ENCODE measurements at regions not wholly inside any gene's neighbourhood (a gene's known extent, or its start where the extent isn't known, plus 50 kb on each side); places are given as distances from the start of the nearest gene placed in this dataset.
"Not testable (repeated sequence)": the region's sequence is repeated elsewhere in the genome, so short reads cannot be mapped to it uniquely, and the experiment has no call there.

DNA sequence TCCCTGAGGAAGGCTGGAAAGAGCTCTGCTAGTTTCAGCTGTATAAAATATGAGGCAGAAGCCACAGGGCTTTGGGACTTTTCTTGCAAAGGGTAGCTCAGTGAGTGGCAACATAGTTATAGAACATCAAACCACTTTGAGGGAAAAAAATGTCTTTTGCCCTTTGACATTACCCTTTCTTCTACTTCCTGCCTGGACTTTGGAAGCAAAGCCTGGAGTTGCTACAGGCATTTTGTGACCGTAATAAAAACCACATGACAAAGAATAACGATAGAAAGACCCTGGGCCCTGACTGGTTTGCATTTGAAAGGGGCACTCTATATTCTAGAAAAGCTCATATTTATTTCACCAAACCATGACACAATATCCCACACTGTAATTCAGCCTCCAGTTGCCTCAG lies 440.9 kb downstream of the DIRAS2 start:
- DNase-seq (ENCODE audit: low read depth, low spot score) = no peak

DNA sequence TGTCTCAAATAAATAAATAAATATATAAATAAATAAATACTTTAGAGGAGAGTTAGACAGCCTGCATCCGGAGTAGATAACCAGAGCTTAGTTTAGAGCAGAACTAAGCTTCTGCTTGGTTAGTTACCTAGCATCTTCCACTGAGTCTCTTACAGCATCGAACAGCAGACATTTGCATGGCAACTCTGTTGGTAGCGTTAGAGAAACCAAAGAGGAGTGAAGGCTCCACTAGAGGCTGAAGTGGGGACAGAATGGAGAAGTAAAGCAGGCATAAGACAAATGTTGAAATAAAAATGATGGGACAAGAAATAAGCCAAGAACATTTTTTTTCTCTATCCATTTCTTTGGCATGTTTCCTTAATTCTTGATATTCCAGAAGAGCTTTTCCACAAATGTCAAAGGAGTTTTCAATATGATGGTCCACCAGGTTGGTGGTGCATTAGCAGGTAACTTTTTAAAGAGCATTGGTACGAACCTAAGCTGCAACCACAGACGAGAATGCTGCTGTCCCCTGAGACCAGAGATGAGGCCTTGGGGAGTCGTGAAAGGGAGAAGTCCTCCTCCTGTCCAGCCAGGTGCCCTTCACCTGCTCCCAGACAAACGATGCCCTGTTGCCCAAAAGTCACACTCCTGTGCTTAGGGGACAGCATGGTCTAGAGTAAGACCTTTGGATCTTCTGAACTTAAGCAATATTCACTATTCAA lies 438.3 kb downstream of the DIRAS2 start:
- DNase-seq (ENCODE audit: low read depth, low spot score) = no peak

DNA sequence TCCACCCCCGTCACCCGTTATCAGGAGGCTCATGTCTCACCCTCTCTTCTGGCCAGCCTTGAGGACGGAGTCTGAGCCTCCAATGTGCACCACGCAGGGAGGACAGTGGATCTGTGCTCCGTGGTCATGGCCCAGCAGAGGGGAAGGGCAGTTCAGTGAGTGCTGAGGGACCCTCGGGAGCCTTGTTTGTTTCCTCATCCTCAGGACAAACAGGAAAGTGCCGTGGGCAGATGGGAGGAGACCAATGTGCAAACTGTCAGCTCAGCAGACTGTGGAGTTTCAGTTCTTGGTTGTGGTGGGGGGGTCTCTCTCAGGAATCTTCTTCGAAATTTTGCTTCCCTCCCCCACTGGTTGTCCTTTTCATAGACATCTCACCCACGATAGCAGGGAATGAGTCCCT lies 429.6 kb downstream of the DIRAS2 start:
- not testable (repeated sequence) for DNase-seq (ENCODE audit: low read depth, low spot score)

DNA sequence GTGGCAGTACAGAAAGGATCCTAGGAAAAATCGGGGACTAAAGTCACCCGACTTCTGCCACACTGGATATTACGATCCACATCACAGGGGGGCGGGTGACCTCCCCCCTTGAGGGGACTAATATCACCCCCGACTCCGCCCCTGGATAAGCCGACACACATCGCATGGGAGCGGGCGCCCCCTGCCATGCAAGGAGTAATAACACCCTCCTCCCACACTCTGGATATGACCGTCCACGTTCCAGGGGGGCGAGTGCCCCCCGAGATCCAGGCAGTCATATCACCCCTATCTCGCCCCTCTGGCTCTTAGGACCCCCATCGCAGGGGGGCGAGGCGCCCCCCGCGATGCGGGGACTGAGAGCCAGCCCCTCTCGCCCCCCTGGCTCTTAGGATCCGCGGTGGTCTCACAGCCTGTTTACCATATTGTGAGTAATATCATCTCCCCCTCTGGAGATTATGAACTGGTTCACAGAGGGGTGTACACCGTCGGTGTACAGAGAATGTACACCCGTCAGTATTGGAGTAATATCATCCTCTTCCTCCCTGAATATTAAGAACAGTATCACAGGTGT lies 423.0 kb downstream of the DIRAS2 start:
- no peak for DNase-seq (ENCODE audit: low read depth, low spot score)

DNA sequence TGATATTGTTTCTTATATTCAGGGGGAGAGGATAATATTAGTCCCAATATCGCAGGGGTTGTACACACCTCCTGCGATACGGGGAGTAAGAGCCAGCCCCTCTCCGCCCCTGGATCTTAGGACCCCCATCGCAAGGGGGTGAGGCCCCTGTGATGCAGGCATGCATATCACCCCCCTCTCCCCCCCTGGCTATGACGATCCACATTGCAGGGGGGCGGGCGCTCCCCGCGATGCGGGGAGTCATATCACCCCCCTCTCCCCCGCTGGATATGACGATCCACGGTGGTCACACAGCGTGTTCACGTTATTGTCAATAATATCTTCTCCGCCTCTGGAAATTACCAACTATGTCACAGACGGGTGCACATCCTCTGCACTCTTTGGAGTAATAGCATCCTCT lies 420.7 kb downstream of the DIRAS2 start:
- DNase-seq (ENCODE audit: low read depth, low spot score) = not testable (repeated sequence)

DNA sequence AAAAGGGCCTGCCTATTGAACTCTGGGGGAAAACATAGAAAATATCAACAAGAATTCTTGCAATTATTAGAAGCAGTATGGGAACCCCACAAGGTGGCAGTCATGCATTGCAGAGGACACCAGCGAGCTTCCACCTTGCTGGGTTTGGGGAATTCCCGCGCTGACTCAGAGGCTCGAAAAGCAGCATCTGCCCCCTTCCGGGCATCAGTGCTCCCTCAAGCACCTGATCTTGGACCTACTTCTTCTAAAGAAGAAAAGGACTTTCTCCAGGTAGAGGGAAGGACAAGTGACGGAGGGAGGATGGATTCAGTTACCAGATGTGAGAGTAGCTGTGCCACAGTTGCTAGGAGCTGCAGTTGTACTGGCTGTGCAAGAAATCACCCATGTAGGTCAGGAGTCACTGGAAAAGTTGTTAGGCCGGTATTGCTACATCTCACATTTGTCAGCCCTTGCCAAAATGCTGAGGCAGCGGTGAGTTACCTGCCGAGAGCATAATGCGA lies 415.7 kb downstream of the DIRAS2 start:
- DNase-seq (ENCODE audit: low read depth, low spot score) = peak; percentile 39

DNA sequence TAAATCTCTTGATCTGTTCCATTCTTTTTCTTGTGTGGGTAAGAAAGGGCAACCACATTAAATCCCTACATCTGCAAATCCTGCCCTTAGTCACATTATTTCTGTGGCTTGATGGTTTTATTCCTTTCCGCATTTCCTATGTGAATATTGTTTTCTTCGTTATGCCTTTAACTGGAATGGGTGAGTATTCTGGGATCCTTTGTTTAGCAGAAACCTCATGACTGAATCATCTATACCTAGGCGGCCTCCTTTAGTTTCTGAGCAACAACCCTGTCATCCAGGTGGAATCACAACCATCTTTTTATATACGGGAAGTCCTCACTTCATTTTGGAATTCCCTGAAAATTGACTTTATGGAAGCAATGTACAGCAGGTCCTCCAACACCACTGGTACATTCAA lies 409.5 kb downstream of the DIRAS2 start:
- not testable (repeated sequence) for DNase-seq (ENCODE audit: low read depth, low spot score)

DNA sequence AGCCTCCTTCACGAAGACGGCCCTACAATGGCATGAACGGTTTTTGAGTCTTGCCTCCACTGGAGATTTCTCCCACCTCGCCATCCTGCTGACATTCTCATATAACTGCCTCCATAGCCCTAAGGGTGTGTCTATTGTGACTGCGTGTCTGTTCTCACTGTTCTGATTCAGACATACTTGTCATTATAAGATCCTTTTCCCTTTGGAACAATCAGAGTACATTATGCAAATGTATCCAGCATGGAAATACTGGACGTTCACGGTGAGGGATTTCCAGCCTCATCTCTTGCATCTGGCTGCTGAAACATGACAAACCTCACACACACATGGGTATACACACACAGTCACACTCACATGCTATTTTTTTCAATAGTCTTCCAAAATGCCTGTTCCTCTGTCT lies 402.1 kb downstream of the DIRAS2 start:
- DNase-seq (ENCODE audit: low read depth, low spot score) = no peak

DNA sequence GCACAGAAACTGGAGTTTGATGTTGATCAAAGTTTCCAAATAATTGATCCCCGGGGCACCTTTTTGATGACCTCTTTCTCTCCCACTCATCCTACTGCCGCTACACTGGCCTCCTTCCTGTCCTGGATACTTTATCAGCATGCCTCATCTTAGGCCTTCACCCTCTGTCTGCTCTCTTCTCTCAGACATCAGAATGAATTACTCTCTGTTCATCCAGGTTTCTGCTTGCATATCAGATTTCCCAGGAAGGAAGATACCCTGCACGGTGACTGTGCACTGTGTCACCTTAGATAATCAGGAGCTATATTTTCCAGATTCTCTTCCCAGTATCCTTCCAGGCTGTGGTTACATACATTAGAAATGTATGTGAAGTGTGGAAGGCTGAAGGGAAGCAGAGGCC lies 397.0 kb downstream of the DIRAS2 start:
- no peak for DNase-seq (ENCODE audit: low read depth, low spot score)

DNA sequence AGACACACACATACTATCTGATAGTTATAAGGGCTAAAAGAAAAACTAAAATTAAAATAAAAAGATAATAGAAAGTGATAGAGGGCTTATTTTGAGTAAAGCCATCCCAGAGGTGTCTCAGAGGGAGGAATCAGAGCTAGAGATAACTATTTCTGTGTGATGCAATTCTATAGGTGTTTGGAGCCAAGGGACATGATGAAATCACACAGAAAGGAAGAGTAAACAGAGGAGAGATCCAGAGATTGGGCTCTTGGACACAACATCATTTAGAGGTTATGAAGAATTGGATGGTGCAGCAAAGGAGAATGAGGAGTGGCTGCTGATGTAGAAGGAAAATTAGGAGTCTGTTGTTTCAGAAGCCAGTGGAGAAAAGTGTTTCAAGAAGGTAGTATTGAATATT lies 393.5 kb downstream of the DIRAS2 start:
- DNase-seq (ENCODE audit: low read depth, low spot score) = no peak

DNA sequence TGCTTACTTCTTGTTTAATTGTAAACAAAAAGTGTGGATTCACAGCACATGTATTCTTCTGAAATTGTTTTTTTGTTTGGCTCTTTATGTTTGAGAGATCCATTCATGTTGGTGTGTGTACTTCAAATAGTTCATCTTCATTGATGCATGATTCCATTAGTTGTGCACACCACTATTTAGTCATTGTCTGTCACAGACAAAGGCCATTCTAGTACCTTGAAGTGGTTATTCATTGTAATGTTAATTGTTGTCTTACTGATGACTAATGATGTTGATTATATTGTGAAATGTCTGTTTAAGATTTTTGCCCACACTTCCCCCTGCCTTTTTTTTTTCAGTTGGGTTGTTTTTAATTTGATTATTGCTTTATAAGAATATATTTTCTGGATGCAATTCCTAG lies 391.3 kb downstream of the DIRAS2 start:
- DNase-seq (ENCODE audit: low read depth, low spot score) = no peak

DNA sequence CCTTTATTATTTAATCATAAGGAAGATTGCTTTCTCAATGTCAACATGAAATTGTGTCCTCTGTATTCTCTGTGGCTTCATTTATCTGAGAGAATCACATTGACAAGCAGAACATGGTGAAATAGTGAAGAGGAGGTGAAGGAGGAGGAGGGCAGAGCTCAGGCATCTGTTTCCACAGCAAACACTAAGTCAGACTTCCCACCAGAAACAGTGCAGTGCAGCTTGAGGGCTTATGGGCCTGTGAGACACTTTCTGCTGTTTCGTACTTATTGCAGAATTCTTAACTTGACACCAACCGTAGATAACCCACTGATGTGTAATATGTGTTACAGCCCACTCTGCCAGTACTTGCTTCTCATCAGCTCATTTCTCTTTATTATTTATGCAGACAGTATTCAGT lies 386.3 kb downstream of the DIRAS2 start:
- DNase-seq (ENCODE audit: low read depth, low spot score) = no peak

DNA sequence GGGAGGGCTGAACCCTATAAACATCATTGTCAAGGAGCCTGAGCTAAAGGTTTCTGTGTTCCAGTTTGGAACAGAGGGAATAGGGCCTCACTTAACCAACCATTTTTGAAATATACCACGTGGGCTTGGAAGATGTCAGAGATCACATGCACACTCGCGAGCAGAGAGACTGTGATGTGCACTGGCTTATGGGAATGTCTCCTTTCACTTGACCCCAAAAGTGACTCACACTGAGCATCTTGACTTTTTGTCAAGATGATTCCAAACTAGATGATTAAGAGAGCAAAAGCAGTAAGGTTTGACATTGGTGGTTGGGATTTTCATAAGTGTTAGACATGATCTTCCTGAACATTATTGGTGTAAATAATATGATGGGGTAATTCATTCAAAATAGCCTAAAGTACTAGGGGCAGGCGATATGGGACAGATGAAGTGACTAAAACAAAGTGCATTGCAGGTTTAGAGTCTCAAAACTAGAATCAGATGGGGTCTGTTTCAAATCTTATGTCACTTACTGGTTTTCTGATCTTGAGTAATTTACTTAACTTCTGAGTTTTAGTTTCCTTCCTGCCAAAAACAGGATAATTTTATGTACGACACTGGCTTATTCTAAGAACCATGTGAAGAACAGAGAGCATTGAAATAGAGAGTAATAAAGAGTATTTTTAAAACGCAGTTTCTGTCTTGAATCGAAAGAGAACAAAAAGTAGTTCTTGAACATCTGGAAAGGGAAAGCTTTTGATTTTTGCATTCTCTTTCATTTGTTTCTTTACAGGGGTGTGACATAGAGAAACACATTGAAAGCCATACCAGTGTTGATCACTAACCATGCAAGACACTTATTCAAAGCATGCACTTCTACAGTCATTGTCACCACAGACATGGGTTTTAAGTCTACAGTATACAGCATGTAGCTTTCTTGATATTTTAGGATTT lies 383.0 kb downstream of the DIRAS2 start:
- DNase-seq (ENCODE audit: low read depth, low spot score) = no peak

DNA sequence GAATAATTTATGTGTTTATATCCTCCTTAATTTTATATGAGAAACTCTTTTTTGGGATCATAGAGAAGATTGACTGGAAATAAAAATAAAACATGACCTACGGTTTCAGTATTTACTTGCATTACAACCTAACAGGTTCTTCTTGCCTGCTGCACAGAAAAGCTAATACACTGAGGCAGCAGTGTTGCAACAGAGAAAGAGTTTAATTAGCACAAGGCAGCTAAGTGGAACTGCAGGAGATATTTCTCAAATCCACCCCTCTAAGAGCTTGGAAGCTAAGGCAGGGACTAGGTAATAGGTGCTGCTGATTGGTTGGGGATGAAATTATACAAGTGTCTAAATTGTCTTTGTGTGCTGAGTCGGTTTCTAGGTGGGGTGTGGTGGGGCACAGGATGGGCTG lies 380.9 kb downstream of the DIRAS2 start:
- DNase-seq (ENCODE audit: low read depth, low spot score) = no peak

DNA sequence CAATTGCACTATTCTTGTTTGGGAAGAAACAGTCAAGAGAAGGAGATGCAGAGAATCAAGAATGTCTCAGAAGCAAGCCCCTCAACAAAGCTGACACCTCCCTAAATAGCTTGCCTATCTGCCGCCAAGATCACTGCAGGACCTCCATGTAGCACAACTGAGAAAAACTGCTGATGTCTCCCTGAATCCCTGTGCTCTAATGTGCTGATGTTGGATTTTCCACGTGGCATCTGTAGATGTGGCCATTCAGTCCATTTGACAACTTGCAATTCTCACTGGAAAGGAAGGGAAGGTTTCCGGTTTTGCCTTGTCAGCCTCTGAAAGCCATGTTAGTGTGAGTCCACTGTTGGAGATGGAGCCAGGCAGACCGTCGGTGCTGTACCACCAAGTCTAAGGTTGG lies 374.0 kb downstream of the DIRAS2 start:
- DNase-seq (ENCODE audit: low read depth, low spot score) = no peak

DNA sequence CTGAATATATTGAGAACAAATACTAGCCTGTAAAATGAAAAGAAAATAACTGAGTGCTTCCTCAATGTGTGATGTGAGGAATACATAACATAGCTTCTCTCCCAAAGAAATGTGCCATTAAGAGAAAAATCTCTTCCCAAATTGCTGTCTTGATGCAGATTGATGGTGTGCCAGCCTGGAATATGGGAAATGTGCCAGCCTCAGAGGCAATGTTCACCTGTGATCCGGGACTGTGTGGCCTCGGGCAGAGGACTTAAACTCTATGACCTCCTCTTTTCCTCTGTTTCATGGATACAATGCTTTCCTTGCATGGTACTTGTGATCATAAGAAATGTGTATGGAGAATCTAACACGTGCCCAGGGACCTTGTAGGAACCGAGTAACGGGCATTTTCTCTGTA lies 370.9 kb downstream of the DIRAS2 start:
- DNase-seq (ENCODE audit: low read depth, low spot score) = no peak

DNA sequence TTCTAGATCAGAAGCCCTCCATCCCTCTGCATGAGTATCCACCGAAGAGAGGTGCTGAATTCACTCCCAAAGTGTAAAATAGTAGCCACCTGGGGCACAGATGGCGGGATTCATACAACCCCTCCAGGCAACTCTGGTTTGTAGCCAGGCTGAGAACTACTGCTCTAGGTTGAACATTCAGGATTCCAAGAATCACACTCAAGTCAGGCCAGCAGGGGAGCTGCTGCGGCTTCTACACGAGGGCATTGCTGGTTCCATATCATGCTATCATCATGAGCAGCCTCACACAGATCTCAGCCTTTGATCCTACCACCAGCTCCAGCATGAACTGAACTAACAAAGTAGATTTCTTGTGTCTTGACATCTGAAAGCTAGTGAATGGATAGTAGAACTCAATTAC lies 367.9 kb downstream of the DIRAS2 start:
- DNase-seq (ENCODE audit: low read depth, low spot score) = no peak

DNA sequence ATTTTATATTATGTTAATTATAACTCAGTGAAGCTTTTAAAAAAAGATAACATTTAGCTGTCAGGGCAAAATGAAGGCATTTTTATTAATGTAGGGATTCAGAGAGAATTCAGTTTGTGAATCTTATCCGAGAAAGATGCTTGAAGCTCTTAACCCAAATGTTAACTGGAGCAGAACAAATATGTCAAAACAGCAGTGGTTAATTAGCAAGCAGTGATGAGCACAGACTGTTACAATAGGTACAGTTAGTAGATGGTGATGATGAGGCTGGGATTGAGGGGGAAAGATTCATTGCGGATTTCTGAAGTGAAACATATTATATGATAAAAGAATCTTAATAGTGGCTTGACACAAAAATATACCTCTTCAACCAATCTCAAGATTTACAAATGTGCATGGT lies 356.7 kb downstream of the DIRAS2 start:
- DNase-seq (ENCODE audit: low read depth, low spot score) = no peak

DNA sequence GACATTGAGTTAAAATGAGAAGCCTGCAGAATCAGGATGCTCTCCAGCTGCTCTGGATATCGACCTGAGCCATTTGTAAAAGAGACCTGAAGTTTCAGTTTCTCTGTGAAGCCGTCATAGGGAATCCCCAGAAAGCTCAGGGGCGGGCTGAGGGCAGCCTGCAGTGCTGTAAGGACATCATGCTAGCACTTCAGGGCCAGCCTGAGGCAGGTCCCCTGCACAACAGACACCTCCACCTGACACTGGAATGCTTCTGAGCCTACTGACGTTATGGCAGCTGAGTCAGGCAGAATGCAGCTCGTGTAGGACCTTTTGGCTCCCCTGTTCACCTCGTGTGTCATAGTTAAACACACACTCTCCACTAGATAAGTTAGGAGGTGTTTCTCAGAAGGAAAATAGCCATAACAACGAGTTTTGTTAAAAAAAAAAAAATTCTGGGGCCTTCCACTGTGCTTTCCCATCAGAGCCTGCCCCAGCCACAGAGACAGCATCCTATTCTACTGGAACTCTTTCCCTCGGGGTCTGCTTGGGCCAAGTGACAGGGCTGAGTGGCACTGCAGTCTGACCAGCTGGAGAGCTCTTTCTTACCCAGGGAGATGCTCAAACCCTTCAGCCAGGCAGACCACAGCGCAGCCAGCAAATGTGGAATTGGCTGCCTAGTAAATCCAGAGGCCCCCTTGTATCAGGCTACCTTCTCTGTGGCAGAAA lies 354.9 kb downstream of the DIRAS2 start:
- DNase-seq (ENCODE audit: low read depth, low spot score) = no peak

DNA sequence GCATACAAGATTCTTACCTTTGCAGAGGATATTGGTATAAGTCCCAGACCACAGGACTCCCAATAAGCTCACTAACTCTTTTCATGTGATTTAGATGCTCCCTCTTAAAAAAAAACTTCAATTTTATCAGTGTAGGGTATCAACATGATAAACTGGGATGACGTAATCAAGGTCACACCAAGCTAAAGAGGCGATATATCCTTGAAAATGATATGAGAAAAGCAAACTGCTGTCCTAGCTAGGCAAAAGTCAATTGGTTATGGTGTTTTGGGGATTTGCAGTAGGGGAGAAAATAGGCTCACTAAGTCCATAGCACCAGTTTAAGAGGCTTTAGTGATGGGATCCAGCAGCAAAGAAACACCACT lies 354.4 kb downstream of the DIRAS2 start:
- DNase-seq (ENCODE audit: low read depth, low spot score) = no peak

DNA sequence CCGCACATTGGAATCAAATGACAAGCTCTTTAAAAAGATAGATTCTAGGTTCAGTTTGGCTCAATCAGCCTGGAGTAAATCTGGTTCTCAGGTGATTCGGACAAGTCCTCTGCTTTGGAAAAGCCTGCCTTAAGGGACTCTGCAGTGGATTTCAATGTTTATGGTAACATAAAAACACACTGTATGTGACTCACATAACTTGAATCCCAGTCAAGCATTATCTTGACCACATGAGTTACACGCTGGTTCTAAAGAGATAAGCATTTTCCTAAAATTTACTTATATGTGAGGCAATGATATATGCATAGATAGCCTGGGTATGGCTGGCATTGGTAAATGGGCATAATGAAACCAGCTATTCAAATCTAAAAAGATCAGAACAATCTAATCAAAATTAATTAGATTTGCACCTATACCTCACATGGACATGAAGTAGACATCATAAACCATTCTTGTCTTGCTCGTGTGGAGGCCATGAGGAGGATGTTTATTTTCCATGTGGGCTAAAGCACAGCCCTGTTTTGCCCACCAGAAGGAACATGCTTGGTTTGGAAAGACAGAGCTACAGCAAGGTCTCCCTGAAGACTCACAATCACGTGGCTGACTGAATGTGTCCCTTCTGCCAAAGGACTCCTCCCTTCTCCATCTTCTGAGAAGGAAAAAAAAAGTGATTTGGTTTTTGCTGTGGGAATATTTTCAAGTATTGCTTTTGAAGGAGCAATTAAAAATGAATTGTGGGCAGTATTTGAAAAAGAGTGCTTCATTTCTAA lies 351.7 kb downstream of the DIRAS2 start:
- DNase-seq (ENCODE audit: low read depth, low spot score) = no peak
